ENCODE measurements at regions not wholly inside any gene's neighbourhood (a gene's known extent, or its start where the extent isn't known, plus 50 kb on each side); places are given as distances from the start of the nearest gene placed in this dataset.

DNA sequence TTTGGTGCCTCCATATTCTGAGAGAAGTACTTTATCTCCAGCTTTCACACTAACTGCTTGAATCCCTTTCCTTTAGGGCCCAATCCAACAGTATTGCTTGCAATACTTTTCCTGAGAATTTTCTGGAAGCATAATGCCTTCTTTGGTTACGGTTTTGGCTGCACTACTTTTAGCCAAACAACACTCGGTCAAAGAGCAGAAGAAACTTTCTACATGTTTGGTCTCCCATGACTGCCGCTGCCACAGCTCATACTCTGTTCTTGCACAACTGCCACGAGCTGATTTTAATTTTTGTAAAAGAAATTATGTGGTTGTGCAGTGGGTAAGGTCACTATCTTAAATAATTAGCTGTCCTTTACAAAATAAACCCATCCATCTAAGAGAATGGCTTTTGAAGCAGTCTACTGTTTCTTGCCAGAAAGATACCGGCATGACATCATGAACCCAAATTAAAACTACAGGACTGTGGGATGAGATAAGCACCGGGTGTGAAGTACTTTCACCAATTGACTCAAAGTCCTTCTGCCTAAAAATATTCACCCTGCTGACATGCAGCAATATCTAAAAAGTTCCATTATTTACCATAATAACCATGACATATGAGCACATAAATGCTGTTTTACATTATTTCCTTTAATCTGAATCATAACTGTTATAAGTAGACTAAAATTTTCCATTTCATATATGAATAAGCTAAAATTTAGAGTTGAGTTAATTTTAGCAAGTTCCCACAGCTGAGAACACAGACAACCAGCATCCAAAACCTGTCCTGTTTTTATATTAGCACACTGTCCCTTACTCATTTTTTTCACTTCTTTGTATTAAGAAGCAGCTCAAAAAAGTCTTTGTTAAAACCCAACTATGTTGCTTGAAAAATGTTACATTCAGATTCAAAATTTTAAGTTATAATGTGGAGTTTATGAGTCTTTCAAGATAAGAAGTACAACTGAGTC, 1154.3 kb downstream of the EPHA3 start:
- H3K4me1 Mint-ChIP-seq (ENCODE audit: low read depth): no peaks in the 10 kb centered on the region

More for the DNA sequence above, 1154.3 kb downstream of the EPHA3 start:
- no peak for DNase-seq
- H3K27me3 Mint-ChIP-seq (ENCODE audit: low read depth): no peaks in the 10 kb centered on the region
- H3K9me3 Mint-ChIP-seq: peaks cover 22% of the 10 kb centered on the region
- intact Hi-C loops (cut with micrococcal nuclease): no loop called here
- CTCF ChIA-PET: no interaction called here
- H3K36me3 Mint-ChIP-seq (ENCODE audit: low read depth): peaks cover 4% of the 10 kb centered on the region
- H3K27ac Mint-ChIP-seq: no peak overlapping the region
- no peak overlapping the region for H3K4me3 Mint-ChIP-seq
